ENCODE measurements at regions not wholly inside any gene's neighbourhood (a gene's known extent, or its start where the extent isn't known, plus 50 kb on each side); places are given as distances from the start of the nearest gene placed in this dataset.

GRCh38 chr13:47175172-47175866, 278.5 kb upstream of the HTR2A start:
- TF ChIP-seq CTCF (IDR thresholded peaks at IDR 0.05) (no peak), POLR2A (IDR thresholded peaks at IDR 0.05) (no peak)
